H9 (cell line): ENCODE measurements at regions not wholly inside any gene's neighbourhood (a gene's known extent, or its start where the extent isn't known, plus 50 kb on each side); places are given as distances from the start of the nearest gene placed in this dataset.
A peak's percentile ranks its signal among the peaks of the same experiment; 100 is the strongest.

Source experiments
- DNase-seq: peaks from one replicate; pipeline ENCODE4 v3.0.0-alpha.2; 2017
- H2AFZ ChIP-seq: one replicate; pipeline ENCODE4 v1.6.1; 2013; ENCODE audit warnings: mild to moderate bottlenecking, low read length, control low read depth, moderate library complexity
- H2AK5ac ChIP-seq: 2 replicates; pipeline ENCODE4 v1.6.1; 2013; ENCODE audit warnings: low read length, control low read depth, mixed read lengths; ENCODE audit not compliant: insufficient read length
- H2BK120ac ChIP-seq: one replicate; pipeline ENCODE4 v1.6.1; 2013; ENCODE audit warnings: low read depth, mild to moderate bottlenecking, low read length, control low read depth, inconsistent platforms; ENCODE audit not compliant: poor library complexity, severe bottlenecking
- H2BK12ac ChIP-seq: 2 replicates; pipeline ENCODE4 v1.6.1; 2013; ENCODE audit warnings: low read length, control low read depth, mixed read lengths, low read depth; ENCODE audit not compliant: insufficient read length
- H2BK15ac ChIP-seq: 2 replicates; pipeline ENCODE4 v1.6.1; 2013; ENCODE audit warnings: low read depth, low read length, control low read depth
- H2BK20ac ChIP-seq: one replicate; pipeline ENCODE4 v1.6.1; 2013; ENCODE audit warnings: low read depth, mild to moderate bottlenecking, low read length, control low read depth, inconsistent platforms; ENCODE audit not compliant: poor library complexity, severe bottlenecking
- H2BK5ac ChIP-seq: 2 replicates; pipeline ENCODE4 v1.6.1; 2013; ENCODE audit warnings: low read length, control low read depth, mixed read lengths; ENCODE audit not compliant: insufficient read length
- H3K14ac ChIP-seq: 2 replicates; pipeline ENCODE4 v1.6.1; 2013; ENCODE audit warnings: low read length, control low read depth; ENCODE audit not compliant: insufficient read depth
- H3K18ac ChIP-seq: 2 replicates; pipeline ENCODE4 v1.6.1; 2013; ENCODE audit warnings: low read depth, mild to moderate bottlenecking, mixed read lengths, low read length, control low read depth; ENCODE audit not compliant: insufficient read length
- H3K23ac ChIP-seq: 2 replicates; pipeline ENCODE4 v1.6.1; 2013; ENCODE audit warnings: low read length, control low read depth, mixed read lengths, low read depth; ENCODE audit not compliant: insufficient read length
- H3K23me2 ChIP-seq: 2 replicates; pipeline ENCODE4 v1.6.1; 2013; ENCODE audit warnings: low read depth, mild to moderate bottlenecking, mixed read lengths, low read length, control low read depth; ENCODE audit not compliant: insufficient read length, poor library complexity, severe bottlenecking
- H3K27ac ChIP-seq: 2 replicates; pipeline ENCODE4 v1.5.1; 2013; ENCODE audit warnings: low read length, control low read depth, mixed read lengths, low read depth; ENCODE audit not compliant: insufficient read length
- H3K27me3 ChIP-seq: 2 replicates; pipeline ENCODE4 v1.6.1; 2013; ENCODE audit warnings: low read length, control low read depth, inconsistent platforms; ENCODE audit not compliant: insufficient read depth
- H3K4ac ChIP-seq: 2 replicates; pipeline ENCODE4 v1.6.1; 2013; ENCODE audit warnings: low read depth, mild to moderate bottlenecking, control low read depth, inconsistent platforms, low read length, moderate library complexity
- H3K4me1 ChIP-seq: 2 replicates; pipeline ENCODE4 v1.6.1; 2013; ENCODE audit warnings: low read length, control low read depth, inconsistent platforms; ENCODE audit not compliant: insufficient read depth
- H3K4me2 ChIP-seq: 2 replicates; pipeline ENCODE4 v1.6.1; 2013; ENCODE audit warnings: low read length, control low read depth, mixed read lengths; ENCODE audit not compliant: insufficient read length, insufficient read depth
- H3K56ac ChIP-seq: 2 replicates; pipeline ENCODE4 v1.6.1; 2013; ENCODE audit warnings: low read depth, mild to moderate bottlenecking, mixed read lengths, low read length, control low read depth; ENCODE audit not compliant: insufficient read length
- H3K79me1 ChIP-seq: 2 replicates; pipeline ENCODE4 v1.6.1; 2013; ENCODE audit warnings: low read depth, mild to moderate bottlenecking, moderate library complexity, low read length, control low read depth, inconsistent platforms; ENCODE audit not compliant: insufficient read depth, poor library complexity, severe bottlenecking
- H3K79me2 ChIP-seq: 2 replicates; pipeline ENCODE4 v1.6.1; 2013; ENCODE audit warnings: low read length, control low read depth, inconsistent platforms; ENCODE audit not compliant: insufficient read depth
- H3K9ac ChIP-seq: 2 replicates; pipeline ENCODE4 v1.6.1; 2013; ENCODE audit warnings: low read length, control low read depth, mixed read lengths; ENCODE audit not compliant: insufficient read length; ENCODE audit errors: extremely low read depth
- H3K9me3 ChIP-seq: one replicate; pipeline ENCODE4 v1.6.1; 2013; ENCODE audit warnings: low read depth, low read length, inconsistent platforms; ENCODE audit not compliant: control insufficient read depth
- H3T11ph ChIP-seq: one replicate; pipeline ENCODE4 v1.6.1; 2013; ENCODE audit warnings: mild to moderate bottlenecking, low read length, control low read depth, inconsistent platforms
- H4K20me1 ChIP-seq: one replicate; pipeline ENCODE4 v1.6.1; 2013; ENCODE audit not compliant: control insufficient read depth, insufficient read length, insufficient read depth
- H4K5ac ChIP-seq: 2 replicates; pipeline ENCODE4 v1.6.1; 2013; ENCODE audit warnings: low read depth, mild to moderate bottlenecking, mixed read lengths, low read length, control low read depth; ENCODE audit not compliant: insufficient read length
- H4K8ac ChIP-seq: replicated peaks from 2 replicates; pipeline ENCODE4 v1.6.1; 2013; ENCODE audit warnings: low read length, control low read depth, mixed read lengths, low read depth; ENCODE audit not compliant: insufficient read length
- H4K91ac ChIP-seq: 2 replicates; pipeline ENCODE4 v1.6.1; 2013; ENCODE audit warnings: low read depth, mild to moderate bottlenecking, moderate library complexity, mixed read lengths, low read length, control low read depth; ENCODE audit not compliant: insufficient read length
- H3K27ac Mint-ChIP-seq, 3 experiments: 2 replicates in 2 of 3; 3 replicates in 1 of 3; pipeline ENCODE4 v1.8.0; 2020 to 2021; ENCODE audit warnings: mixed read lengths in 3 of 3, mild to moderate bottlenecking in 1 of 3, moderate library complexity in 1 of 3
- H3K27me3 Mint-ChIP-seq: 2 replicates; pipeline ENCODE4 v1.8.0; 2021; ENCODE audit warnings: low read depth, mild to moderate bottlenecking, moderate library complexity, mixed read lengths
- H3K36me3 Mint-ChIP-seq, 3 experiments: 2 replicates in 2 of 3; 3 replicates in 1 of 3; pipeline ENCODE4 v1.8.0; 2020 to 2021; ENCODE audit warnings: low read depth in 3 of 3, mixed read lengths in 3 of 3; ENCODE audit not compliant: insufficient read depth in 1 of 3
- H3K4me1 Mint-ChIP-seq, 2 experiments: 2 replicates each; pipeline ENCODE4 v1.8.0; 2020; ENCODE audit warnings: mixed read lengths in 2 of 2
- H3K4me3 Mint-ChIP-seq, 2 experiments: 2 replicates in 1 of 2; 3 replicates in 1 of 2; pipeline ENCODE4 v1.8.0; 2020 to 2021; ENCODE audit warnings: mild to moderate bottlenecking in 2 of 2, mixed read lengths in 2 of 2, moderate library complexity in 1 of 2
- H3K9me3 Mint-ChIP-seq, 2 experiments: 2 replicates in 1 of 2; 3 replicates in 1 of 2; pipeline ENCODE4 v1.8.0; 2020; ENCODE audit warnings: mild to moderate bottlenecking in 2 of 2, mixed read lengths in 2 of 2, moderate library complexity in 1 of 2
- WGBS: extraction: QIAGEN DNeasy Blood & Tissue Kit; methylation state at CpG from one replicate; pipeline ENCODE4 v1.1.7; 2013; ENCODE audit warnings: missing lambda C conversion rate, low lambda C conversion rate, mixed read lengths; ENCODE audit not compliant: insufficient read length; ENCODE audit errors: extremely low coverage; 5-methylcytosine and 5-hydroxymethylcytosine counted together
- TF ChIP-seq, protein P1 (sequence below): fragments of 200-600 bp; sonication (generic); conservative IDR thresholded peaks from 3 replicates; pipeline ENCODE4 v1.8.0; 2021; ENCODE audit warnings: antibody characterized with exemption, mild to moderate bottlenecking

DNA sequence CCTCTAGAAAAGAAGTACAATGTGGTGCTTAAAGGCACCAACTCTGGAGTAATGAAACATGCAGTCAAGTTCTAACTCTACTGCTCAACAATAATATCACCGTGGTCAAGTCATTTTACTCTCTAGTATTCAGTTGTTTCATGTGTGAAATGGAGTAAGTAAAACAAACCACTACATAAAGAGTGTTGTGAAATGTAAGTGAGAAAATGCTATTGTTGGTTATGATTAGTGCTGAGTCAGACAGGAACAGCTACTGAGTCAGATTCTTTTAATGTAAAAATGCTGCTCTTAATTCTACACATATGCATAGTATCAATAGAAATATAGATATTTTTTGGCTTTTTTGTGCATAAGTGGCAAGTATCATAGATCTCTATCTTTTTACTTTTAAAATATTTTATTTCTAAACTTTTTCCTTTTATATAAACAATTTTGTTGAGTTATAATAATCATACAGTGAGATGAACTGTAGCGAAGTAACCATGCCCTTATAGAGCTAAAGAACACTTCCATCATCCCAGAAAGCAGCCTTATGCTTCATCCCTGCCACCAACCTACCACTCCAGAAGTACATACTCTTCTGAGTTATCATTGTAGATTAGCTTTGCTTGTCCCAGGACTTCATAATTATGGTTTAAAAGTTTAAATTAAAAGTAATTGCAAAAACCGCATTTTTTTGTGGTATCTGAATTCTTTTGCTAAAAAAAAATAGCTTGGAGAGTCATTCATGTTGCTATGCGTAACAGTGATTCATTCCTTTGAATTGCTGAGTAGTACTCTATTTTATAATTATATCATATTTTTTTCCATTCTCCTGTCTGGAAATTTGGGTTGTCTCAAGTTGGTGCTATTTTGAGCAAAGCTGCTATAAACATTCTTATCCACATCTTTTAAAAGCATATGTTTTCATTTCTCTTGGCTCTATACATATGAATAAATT lies 548.2 kb upstream of the CLINT1 start:
- no peak overlapping the region for H2BK120ac ChIP-seq
- H3K23ac ChIP-seq = peak overlapping the region; percentile 49
- Mint-ChIP-seq H3K4me3 (no peak overlapping the region), H3K27ac (no peak overlapping the region), H3K36me3 (peaks cover 3 to 14% (median 3%) of the 10 kb centered on the region in 3 experiments; a peak in 5 of 7 replicates), H3K27me3 (peaks cover 2% of the 10 kb centered on the region; the same call in 1 of the 2 replicates), H3K4me1 (no peaks in the 10 kb centered on the region), H3K9me3 (peaks cover 15 to 17% of the 10 kb centered on the region in 2 experiments; a peak in 4 of 5 replicates)
- no peak overlapping the region for H3T11ph ChIP-seq
- WGBS = no CpG with 5 or more reads among the region's 4 CpGs
- no peaks in the 10 kb centered on the region for H3K27me3 ChIP-seq
- TF ChIP-seq, protein P1, sequence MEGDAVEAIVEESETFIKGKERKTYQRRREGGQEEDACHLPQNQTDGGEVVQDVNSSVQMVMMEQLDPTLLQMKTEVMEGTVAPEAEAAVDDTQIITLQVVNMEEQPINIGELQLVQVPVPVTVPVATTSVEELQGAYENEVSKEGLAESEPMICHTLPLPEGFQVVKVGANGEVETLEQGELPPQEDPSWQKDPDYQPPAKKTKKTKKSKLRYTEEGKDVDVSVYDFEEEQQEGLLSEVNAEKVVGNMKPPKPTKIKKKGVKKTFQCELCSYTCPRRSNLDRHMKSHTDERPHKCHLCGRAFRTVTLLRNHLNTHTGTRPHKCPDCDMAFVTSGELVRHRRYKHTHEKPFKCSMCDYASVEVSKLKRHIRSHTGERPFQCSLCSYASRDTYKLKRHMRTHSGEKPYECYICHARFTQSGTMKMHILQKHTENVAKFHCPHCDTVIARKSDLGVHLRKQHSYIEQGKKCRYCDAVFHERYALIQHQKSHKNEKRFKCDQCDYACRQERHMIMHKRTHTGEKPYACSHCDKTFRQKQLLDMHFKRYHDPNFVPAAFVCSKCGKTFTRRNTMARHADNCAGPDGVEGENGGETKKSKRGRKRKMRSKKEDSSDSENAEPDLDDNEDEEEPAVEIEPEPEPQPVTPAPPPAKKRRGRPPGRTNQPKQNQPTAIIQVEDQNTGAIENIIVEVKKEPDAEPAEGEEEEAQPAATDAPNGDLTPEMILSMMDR = no peak
- no peak overlapping the region for H4K8ac ChIP-seq
- no peaks in the 10 kb centered on the region for H3K79me1 ChIP-seq
- no peaks in the 10 kb centered on the region for H3K4me1 ChIP-seq
- no peaks in the 10 kb centered on the region for H3K23me2 ChIP-seq
- no peak for DNase-seq
- no peak overlapping the region for H2AFZ ChIP-seq
- H3K27ac ChIP-seq = no peak overlapping the region
- no peak overlapping the region for H2AK5ac ChIP-seq
- no peak overlapping the region for H2BK15ac ChIP-seq
- H3K18ac ChIP-seq = no peak overlapping the region
- H2BK5ac ChIP-seq = no peak overlapping the region
- no peak overlapping the region for H4K5ac ChIP-seq
- no peaks in the 10 kb centered on the region for H4K20me1 ChIP-seq
- no peak overlapping the region for H3K14ac ChIP-seq
- no peak overlapping the region for H2BK20ac ChIP-seq
- no peaks in the 10 kb centered on the region for H3K9me3 ChIP-seq
- no peak overlapping the region for H2BK12ac ChIP-seq
- H3K4ac ChIP-seq = no peak overlapping the region
- H3K79me2 ChIP-seq = no peaks in the 10 kb centered on the region
- no peak overlapping the region for H3K56ac ChIP-seq
- no peak overlapping the region for H4K91ac ChIP-seq
- no peak overlapping the region for H3K4me2 ChIP-seq
- no peak overlapping the region for H3K9ac ChIP-seq
